SU-DHL-6 (cell line): ENCODE measurements at regions not wholly inside any gene's neighbourhood (a gene's known extent, or its start where the extent isn't known, plus 50 kb on each side); places are given as distances from the start of the nearest gene placed in this dataset.

Experiments
- H2AFZ ChIP-seq: fragments of 200-600 bp; sonication (generic); 2 replicates; pipeline ENCODE4 v1.6.1; 2014; ENCODE audit warnings: low read depth, mild to moderate bottlenecking, moderate library complexity, mixed read lengths, antibody characterized with exemption, low read length; ENCODE audit not compliant: severe bottlenecking
- H3F3A ChIP-seq: fragments of 200-600 bp; shearing (Covaris generic); 2 replicates; pipeline ENCODE4 v1.6.0; 2016; ENCODE audit warnings: antibody characterized with exemption, mild to moderate bottlenecking; ENCODE audit not compliant: insufficient read depth
- H3K27ac ChIP-seq: fragments of 200-600 bp; sonication (generic); 2 replicates; pipeline ENCODE4 v1.5.1; 2016; ENCODE audit warnings: low read depth, mild to moderate bottlenecking, low read length, moderate library complexity, mixed read lengths
- H3K27me3 ChIP-seq: fragments of 200-600 bp; sonication (generic), shearing (Covaris generic); 2 replicates; pipeline ENCODE4 v1.6.0; 2014; ENCODE audit warnings: mild to moderate bottlenecking, low read length
- H3K36me3 ChIP-seq: fragments of 200-600 bp; sonication (generic); 2 replicates; pipeline ENCODE4 v1.6.1; 2014; ENCODE audit warnings: mild to moderate bottlenecking, low read length, mixed read lengths
- H3K4me2 ChIP-seq: fragments of 300-600, 200-600 bp; shearing (Covaris generic), sonication (generic); 2 replicates; pipeline ENCODE4 v1.6.0; 2014; ENCODE audit warnings: low read length, low read depth, mild to moderate bottlenecking; ENCODE audit not compliant: poor library complexity, severe bottlenecking
- H3K4me3 ChIP-seq: fragments of 200-600 bp; sonication (generic); 2 replicates; pipeline ENCODE4 v1.5.1; 2014; ENCODE audit warnings: antibody characterized with exemption, low read length, mild to moderate bottlenecking, mixed read lengths; ENCODE audit not compliant: insufficient read depth, poor library complexity, severe bottlenecking
- H3K79me2 ChIP-seq: fragments of 200-600 bp; sonication (generic); 2 replicates; pipeline ENCODE4 v1.6.1; 2014; ENCODE audit warnings: mild to moderate bottlenecking, low read length, moderate library complexity; ENCODE audit not compliant: insufficient read depth
- H3K9ac ChIP-seq: fragments of 200-600 bp; sonication (generic); 2 replicates; pipeline ENCODE4 v1.7.0; 2014; ENCODE audit warnings: mild to moderate bottlenecking, low read length
- H3K9me2 ChIP-seq: fragments of 200-600 bp; sonication (generic); replicated peaks from 2 replicates; pipeline ENCODE4 v1.6.1; 2014; ENCODE audit warnings: low read length; ENCODE audit not compliant: insufficient read depth
- H3K9me3 ChIP-seq: fragments of 200-600 bp; sonication (generic); 2 replicates; pipeline ENCODE4 v1.6.1; 2014; ENCODE audit warnings: low read length, mixed read lengths; ENCODE audit not compliant: insufficient read depth
- H4K20me1 ChIP-seq: fragments of 200-600 bp; sonication (generic); 2 replicates; pipeline ENCODE4 v1.6.1; 2014; ENCODE audit warnings: low read depth, mild to moderate bottlenecking, antibody characterized with exemption, low read length, moderate library complexity, mixed read lengths
- CTCF ChIP-seq: fragments of 200-600 bp; sonication (generic); IDR thresholded peaks from one replicate; pipeline ENCODE4 v1.5.1; 2017; ENCODE audit warnings: antibody characterized with exemption, mild to moderate bottlenecking, low read length, moderate library complexity; ENCODE audit not compliant: insufficient read depth, poor library complexity, severe bottlenecking
- EZH2phosphoT487 ChIP-seq: fragments of 200-600 bp; sonication (generic), shearing (Covaris generic); conservative IDR thresholded peaks from 2 replicates; pipeline ENCODE4 v1.6.1; 2018; ENCODE audit warnings: mild to moderate bottlenecking, antibody characterized with exemption, low read length, moderate library complexity, mixed read lengths

DNA sequence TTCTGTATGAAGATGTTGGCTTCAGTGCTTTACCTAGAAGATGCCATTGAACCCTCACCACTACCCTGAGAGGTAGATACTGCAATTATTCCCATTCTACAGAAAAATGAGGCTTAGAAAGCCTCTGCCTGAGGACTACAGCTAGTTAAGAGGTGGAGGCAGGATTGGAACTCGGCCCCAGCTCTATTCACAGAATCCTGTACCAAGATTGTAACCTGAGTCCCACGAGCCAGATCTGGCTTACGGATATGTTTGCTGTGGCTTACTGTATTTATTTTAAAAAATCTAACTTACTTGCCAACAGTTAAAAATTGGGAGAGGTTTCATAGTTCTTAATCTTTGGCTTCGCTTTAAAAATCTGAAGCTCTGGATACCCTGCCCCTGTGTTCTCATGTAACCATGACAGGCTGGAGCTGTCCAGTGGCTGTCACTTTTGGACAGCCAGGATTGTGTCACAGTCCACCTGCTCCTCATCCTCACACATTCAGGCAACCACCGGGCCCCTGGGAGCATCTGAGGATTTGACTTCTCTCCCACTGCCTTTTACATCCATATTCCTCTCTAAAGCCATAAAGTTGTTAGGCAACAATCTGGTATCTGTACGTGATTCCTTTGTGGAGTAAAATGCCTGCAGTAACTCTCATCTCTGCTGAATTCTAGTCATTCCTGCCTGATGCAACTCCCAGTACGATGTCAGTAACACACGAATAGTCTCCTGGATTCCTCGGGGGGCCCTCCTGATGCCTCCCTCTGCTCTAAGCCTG lies 160.8 kb upstream of the SERP2 start:
- Histone ChIP-seq H3K4me3 (no peak overlapping the region), H3K27me3 (no peaks in the 10 kb centered on the region), H3K79me2 (no peaks in the 10 kb centered on the region), H3F3A (no peaks in the 10 kb centered on the region), H3K4me2 (no peak overlapping the region), H3K9me3 (no peaks in the 10 kb centered on the region), H3K36me3 (no peaks in the 10 kb centered on the region), H4K20me1 (no peaks in the 10 kb centered on the region), H2AFZ (no peak overlapping the region), H3K27ac (no peak overlapping the region), H3K9ac (no peak overlapping the region), H3K9me2 (0 out of 2 replicates have a peak, but pooled peaks cover 4% of the 10 kb centered on the region)
- TF ChIP-seq CTCF (no peak), EZH2phosphoT487 (no peak)

- no peak overlapping the region for H3K9ac ChIP-seq
- no peaks in the 10 kb centered on the region for H3K79me2 ChIP-seq
- H3K27me3 ChIP-seq = no peaks in the 10 kb centered on the region
- no peak for TF ChIP-seq EZH2phosphoT487
- TF ChIP-seq CTCF = no peak
- no peaks in the 10 kb centered on the region for H3K36me3 ChIP-seq
- no peak overlapping the region for H2AFZ ChIP-seq
- H4K20me1 ChIP-seq = no peaks in the 10 kb centered on the region
- H3K27ac ChIP-seq = no peak overlapping the region
- no peaks in the 10 kb centered on the region for H3K9me3 ChIP-seq
- H3F3A ChIP-seq = no peaks in the 10 kb centered on the region
- H3K9me2 ChIP-seq = no peaks in the 10 kb centered on the region
- H3K4me2 ChIP-seq = no peak overlapping the region
- no peak overlapping the region for H3K4me3 ChIP-seq
Observed at GRCh38 chr13:44218501-44219240, 155.0 kb upstream of the SERP2 start.

- no peak overlapping the region for H3K4me2 ChIP-seq
- H3K27ac ChIP-seq = no peak overlapping the region
- no peaks in the 10 kb centered on the region for H3K9me3 ChIP-seq
- H3K36me3 ChIP-seq = no peaks in the 10 kb centered on the region
- H3K4me3 ChIP-seq = no peak overlapping the region
- no peaks in the 10 kb centered on the region for H3K9me2 ChIP-seq
- H3F3A ChIP-seq = no peaks in the 10 kb centered on the region
- H4K20me1 ChIP-seq = no peaks in the 10 kb centered on the region
- TF ChIP-seq CTCF = no peak
- no peak for TF ChIP-seq EZH2phosphoT487
- H3K27me3 ChIP-seq = no peaks in the 10 kb centered on the region
- no peak overlapping the region for H3K9ac ChIP-seq
- no peaks in the 10 kb centered on the region for H3K79me2 ChIP-seq
- no peak overlapping the region for H2AFZ ChIP-seq
Observed at GRCh38 chr13:44219577-44220548, 153.8 kb upstream of the SERP2 start.
